ENCODE measurements at regions not wholly inside any gene's neighbourhood (a gene's known extent, or its start where the extent isn't known, plus 50 kb on each side); places are given as distances from the start of the nearest gene placed in this dataset.

DNA sequence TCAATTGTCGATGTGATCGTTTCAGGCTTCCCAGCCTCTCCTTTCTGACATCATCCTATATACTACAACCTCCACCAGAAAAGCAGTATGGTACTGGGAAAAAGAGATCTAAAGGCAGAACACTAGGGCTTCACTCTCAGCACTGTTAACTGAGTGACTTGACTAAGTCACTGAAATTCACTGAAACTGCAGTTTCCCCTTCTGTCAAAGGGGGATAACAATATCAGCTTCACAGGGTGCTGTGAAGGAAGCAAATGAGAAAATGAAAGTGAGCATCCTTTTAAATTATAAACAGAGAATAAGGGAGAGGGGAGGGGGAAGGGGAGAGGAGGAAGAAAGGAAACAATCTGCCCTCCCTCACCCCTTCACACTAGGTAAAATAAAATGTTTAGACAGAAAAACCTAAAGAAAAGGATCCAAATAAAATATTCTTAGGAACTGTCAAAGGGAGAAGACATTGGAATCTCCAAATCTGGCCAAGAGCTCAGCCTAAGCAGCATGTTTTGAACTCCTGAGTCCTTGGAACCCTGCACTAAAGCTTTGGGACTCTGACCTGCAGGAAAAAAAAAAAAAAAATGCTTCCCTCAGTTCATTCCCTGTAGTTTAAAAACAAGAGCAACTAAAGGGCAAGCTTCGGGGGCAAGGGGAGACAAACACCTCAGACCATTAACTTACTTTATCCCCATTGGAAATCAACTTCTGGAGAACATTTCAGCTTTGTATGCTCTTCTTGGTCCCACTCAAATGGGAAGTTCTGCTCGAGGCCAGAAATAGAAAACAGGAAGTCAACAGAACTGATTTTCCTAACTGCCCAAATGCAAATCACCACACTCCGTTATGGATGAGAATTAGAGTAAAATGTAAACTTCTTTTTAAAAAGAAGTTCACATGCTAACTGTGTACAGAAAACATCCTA is 178.3 kb downstream of the DEPDC1B start:
- TF ChIP-seq POLR2A (IDR thresholded peaks at IDR 0.05; ENCODE audit: low read length) (no peak), GATA1 (IDR thresholded peaks at IDR 0.05; ENCODE audit: low read depth, low read length) (no peak)

Data from erythroblast (primary cell).